Nephron (organoid): ENCODE measurements at regions not wholly inside any gene's neighbourhood (a gene's known extent, or its start where the extent isn't known, plus 50 kb on each side); places are given as distances from the start of the nearest gene placed in this dataset.
"Not testable (repeated sequence)": the region's sequence is repeated elsewhere in the genome, so short reads cannot be mapped to it uniquely, and the experiment has no call there.

ENCODE experiments used
- H3K27ac Mint-ChIP-seq, 3 experiments: 2 replicates each; pipeline ENCODE4 v1.8.0; 2020; ENCODE audit warnings: mixed read lengths in 3 of 3, mild to moderate bottlenecking in 2 of 3, moderate library complexity in 1 of 3
- H3K27me3 Mint-ChIP-seq: 2 replicates; pipeline ENCODE4 v1.8.0; 2021; ENCODE audit warnings: low read depth, mild to moderate bottlenecking, moderate library complexity, mixed read lengths
- H3K36me3 Mint-ChIP-seq: 2 replicates; pipeline ENCODE4 v1.8.0; 2020; ENCODE audit warnings: low read depth, mixed read lengths
- H3K4me1 Mint-ChIP-seq: 2 replicates; pipeline ENCODE4 v1.8.0; 2020; ENCODE audit warnings: mixed read lengths
- H3K4me3 Mint-ChIP-seq, 3 experiments: 2 replicates each; pipeline ENCODE4 v1.8.0; 2020; ENCODE audit warnings: mild to moderate bottlenecking in 3 of 3, mixed read lengths in 3 of 3, moderate library complexity in 2 of 3
- H3K9me3 Mint-ChIP-seq: 2 replicates; pipeline ENCODE4 v1.8.0; 2020; ENCODE audit warnings: mixed read lengths

- not testable (repeated sequence) for H3K4me3 Mint-ChIP-seq, H3K4me1 Mint-ChIP-seq, H3K27ac Mint-ChIP-seq, H3K36me3 Mint-ChIP-seq, H3K27me3 Mint-ChIP-seq, H3K9me3 Mint-ChIP-seq
Measured at GRCh38 chrY:11214851-11215250, 1486.2 kb upstream of the USP9Y start.
